IPS DF 6.9 (cell line): ENCODE measurements at regions not wholly inside any gene's neighbourhood (a gene's known extent, or its start where the extent isn't known, plus 50 kb on each side); places are given as distances from the start of the nearest gene placed in this dataset.

Experiments
- DNase-seq: peaks from one replicate; pipeline ENCODE4 v3.0.0-alpha.2; 2013; ENCODE audit warnings: low read depth, low spot score
- H3K27ac ChIP-seq: one replicate; pipeline ENCODE4 v1.5.1; 2013; ENCODE audit warnings: low read length, control low read depth
- H3K27me3 ChIP-seq: 2 replicates; pipeline ENCODE4 v1.6.1; 2013; ENCODE audit warnings: mild to moderate bottlenecking, low read length; ENCODE audit not compliant: control insufficient read depth, insufficient read depth
- H3K36me3 ChIP-seq: 2 replicates; pipeline ENCODE4 v1.6.1; 2013; ENCODE audit warnings: low read length; ENCODE audit not compliant: control insufficient read depth, insufficient read depth
- H3K4me1 ChIP-seq: 2 replicates; pipeline ENCODE4 v1.6.1; 2013; ENCODE audit warnings: low read length; ENCODE audit not compliant: control insufficient read depth, insufficient read depth
- H3K4me3 ChIP-seq: 2 replicates; pipeline ENCODE4 v1.5.1; 2013; ENCODE audit warnings: mild to moderate bottlenecking, low read length
- H3K9me3 ChIP-seq: 2 replicates; pipeline ENCODE4 v1.6.1; 2013; ENCODE audit warnings: low read length, inconsistent platforms; ENCODE audit not compliant: control insufficient read depth, insufficient read depth
- WGBS: extraction: QIAGEN DNeasy Blood & Tissue Kit; methylation state at CpG from one replicate; pipeline ENCODE4 v1.1.7; 2013; ENCODE audit warnings: mixed read lengths, missing lambda C conversion rate; ENCODE audit not compliant: insufficient read length, insufficient coverage; 5-methylcytosine and 5-hydroxymethylcytosine counted together

DNA sequence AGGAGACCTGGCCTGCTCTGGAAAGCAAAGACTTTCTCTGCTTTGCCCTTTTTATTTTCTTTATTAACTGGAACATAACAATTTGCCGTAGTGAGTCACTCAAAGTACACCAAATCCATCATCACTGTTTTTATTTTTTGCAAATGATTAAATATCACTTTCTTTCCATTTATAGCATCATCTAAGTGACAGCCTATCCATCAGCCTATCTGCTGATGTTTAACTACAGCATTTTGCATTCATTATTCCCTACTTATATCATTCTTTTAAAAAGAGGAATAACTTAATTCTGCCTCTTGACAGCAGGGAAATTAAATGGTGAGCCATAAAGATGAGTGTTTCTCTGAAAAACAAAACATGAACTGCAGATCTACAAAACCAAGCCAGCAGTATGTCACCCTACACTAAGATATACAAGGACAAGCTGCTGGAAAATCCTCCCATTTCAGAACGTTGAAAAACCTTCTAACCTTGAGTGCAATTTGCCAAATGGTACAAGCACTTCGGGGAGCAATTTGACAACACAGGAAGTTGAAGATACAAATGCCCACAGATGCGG is 821.3 kb upstream of the TMEM132C start:
- Histone ChIP-seq H3K27ac (no peak overlapping the region), H3K9me3 (no peaks in the 10 kb centered on the region), H3K4me3 (no peak overlapping the region), H3K36me3 (no peaks in the 10 kb centered on the region), H3K4me1 (no peaks in the 10 kb centered on the region), H3K27me3 (no peaks in the 10 kb centered on the region)
- no CpG with 5 or more reads among the region's 4 CpGs for WGBS
- no peak for DNase-seq

GRCh38 chr12:127448906-127449305 is 818.1 kb upstream of the TMEM132C start:
- no peaks in the 10 kb centered on the region for H3K4me1 ChIP-seq
- H3K27me3 ChIP-seq = no peaks in the 10 kb centered on the region
- no peak for DNase-seq
- no peaks in the 10 kb centered on the region for H3K9me3 ChIP-seq
- no peak overlapping the region for H3K27ac ChIP-seq
- H3K4me3 ChIP-seq = no peak overlapping the region
- WGBS = no CpG with 5 or more reads among the region's 5 CpGs
- H3K36me3 ChIP-seq = no peaks in the 10 kb centered on the region

DNA sequence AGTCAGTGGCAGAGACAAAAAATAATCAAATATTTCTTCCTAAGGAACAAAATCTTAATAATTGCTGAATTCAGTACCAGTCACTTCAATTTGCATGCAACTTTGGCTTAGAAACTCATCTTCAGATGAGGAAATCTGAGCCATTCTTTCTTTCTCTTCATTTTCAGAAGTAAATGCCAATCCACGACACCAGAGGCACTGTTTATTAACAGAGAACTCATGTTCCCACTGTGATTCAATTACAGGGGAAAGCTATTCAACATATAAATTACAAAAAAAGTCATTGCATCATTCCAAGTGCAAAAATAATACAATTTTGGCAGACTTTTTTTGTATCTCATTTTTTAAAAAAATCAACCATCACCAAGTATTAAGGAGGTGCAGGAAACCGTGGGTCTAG is 816.1 kb upstream of the TMEM132C start:
- Histone ChIP-seq H3K36me3 (no peaks in the 10 kb centered on the region), H3K27me3 (no peaks in the 10 kb centered on the region), H3K27ac (no peak overlapping the region), H3K4me3 (no peak overlapping the region), H3K9me3 (no peaks in the 10 kb centered on the region), H3K4me1 (no peaks in the 10 kb centered on the region)
- DNase-seq = no peak
- WGBS = no CpG with 5 or more reads among the region's 2 CpGs

- no peaks in the 10 kb centered on the region for H3K4me1 ChIP-seq
- 0 out of 2 replicates have a peak, but pooled peaks cover 1% of the 10 kb centered on the region for H3K9me3 ChIP-seq
- H3K36me3 ChIP-seq = no peaks in the 10 kb centered on the region
- peak; percentile 5 for DNase-seq
- H3K27ac ChIP-seq = no peak overlapping the region
- H3K4me3 ChIP-seq = peak overlapping the region; percentile 33; the same call in 1 of the 2 replicates
- WGBS = no CpG with 5 or more reads among the region's 85 CpGs
- no peaks in the 10 kb centered on the region; the same call in 1 of the 2 replicates for H3K27me3 ChIP-seq
These were observed 811.4 kb upstream of the TMEM132C start for GRCh38 chr12:127455347-127456265.

- no peak for DNase-seq
- Histone ChIP-seq H3K27ac (no peak overlapping the region), H3K9me3 (0 out of 2 replicates have a peak, but pooled peaks cover 1% of the 10 kb centered on the region), H3K36me3 (no peaks in the 10 kb centered on the region), H3K4me3 (no peak overlapping the region), H3K4me1 (no peaks in the 10 kb centered on the region), H3K27me3 (no peaks in the 10 kb centered on the region; the same call in 1 of the 2 replicates)
- WGBS = no CpG with 5 or more reads among the region's 5 CpGs
These were observed 809.2 kb upstream of the TMEM132C start for GRCh38 chr12:127457726-127458125.

DNA sequence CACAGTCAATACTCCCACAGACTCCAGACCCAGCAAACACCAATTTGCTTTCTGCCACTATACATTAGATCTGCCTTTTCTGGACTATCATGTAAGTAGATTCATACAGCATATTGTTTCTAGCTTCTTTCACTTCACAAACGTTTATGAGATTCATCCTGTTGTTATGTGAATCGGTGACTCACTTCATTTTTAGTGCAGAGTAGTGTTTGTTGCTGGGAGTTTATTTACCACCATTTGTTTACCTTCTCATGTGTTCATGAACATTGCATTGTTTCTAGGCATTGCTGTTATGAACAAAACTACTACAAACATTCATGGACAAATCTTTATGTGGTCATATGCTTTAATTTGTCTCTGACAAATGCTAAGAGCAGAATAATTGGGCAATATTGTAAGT is 807.8 kb upstream of the TMEM132C start:
- Histone ChIP-seq H3K36me3 (no peaks in the 10 kb centered on the region), H3K27ac (no peak overlapping the region), H3K27me3 (no peaks in the 10 kb centered on the region; the same call in 1 of the 2 replicates), H3K4me1 (no peaks in the 10 kb centered on the region), H3K4me3 (no peak overlapping the region), H3K9me3 (0 out of 2 replicates have a peak, but pooled peaks cover 1% of the 10 kb centered on the region)
- no peak for DNase-seq
- WGBS = no CpG with 5 or more reads among the region's 2 CpGs

GRCh38 chr12:127459687-127460086 is 807.3 kb upstream of the TMEM132C start:
- no peak overlapping the region for H3K4me3 ChIP-seq
- no peaks in the 10 kb centered on the region; the same call in 1 of the 2 replicates for H3K27me3 ChIP-seq
- no CpG with 5 or more reads among the region's 6 CpGs for WGBS
- no peak overlapping the region for H3K27ac ChIP-seq
- H3K9me3 ChIP-seq = 0 out of 2 replicates have a peak, but pooled peaks cover 1% of the 10 kb centered on the region
- no peaks in the 10 kb centered on the region for H3K36me3 ChIP-seq
- no peak for DNase-seq
- H3K4me1 ChIP-seq = no peaks in the 10 kb centered on the region

DNA sequence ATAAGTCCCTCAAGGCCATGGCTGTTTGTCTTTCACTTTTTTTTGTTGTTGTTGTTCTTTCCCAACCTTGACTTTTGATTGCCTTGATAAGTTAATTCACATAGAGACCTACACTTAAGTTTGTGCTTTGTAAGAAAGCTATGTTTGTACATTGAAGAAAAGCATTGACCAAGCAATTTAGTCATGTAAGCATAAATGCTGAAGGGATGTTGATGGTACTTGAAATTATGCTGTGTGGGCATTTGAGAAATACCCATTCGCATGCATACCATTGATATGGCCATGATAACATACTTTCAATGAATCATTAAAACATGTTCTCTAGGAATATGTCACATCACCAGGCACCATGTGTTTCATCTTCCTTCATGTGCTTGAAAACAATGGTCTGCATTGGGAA is 803.7 kb upstream of the TMEM132C start:
- no peaks in the 10 kb centered on the region; the same call in 1 of the 2 replicates for H3K9me3 ChIP-seq
- no CpG with 5 or more reads among the region's 1 CpG for whole genome bisulfite sequencing
- H3K4me1 ChIP-seq = no peaks in the 10 kb centered on the region
- H3K36me3 ChIP-seq = no peaks in the 10 kb centered on the region
- no peak overlapping the region for H3K27ac ChIP-seq
- no peaks in the 10 kb centered on the region for H3K27me3 ChIP-seq
- DNase-seq = no peak
- H3K4me3 ChIP-seq = no peak overlapping the region

DNA sequence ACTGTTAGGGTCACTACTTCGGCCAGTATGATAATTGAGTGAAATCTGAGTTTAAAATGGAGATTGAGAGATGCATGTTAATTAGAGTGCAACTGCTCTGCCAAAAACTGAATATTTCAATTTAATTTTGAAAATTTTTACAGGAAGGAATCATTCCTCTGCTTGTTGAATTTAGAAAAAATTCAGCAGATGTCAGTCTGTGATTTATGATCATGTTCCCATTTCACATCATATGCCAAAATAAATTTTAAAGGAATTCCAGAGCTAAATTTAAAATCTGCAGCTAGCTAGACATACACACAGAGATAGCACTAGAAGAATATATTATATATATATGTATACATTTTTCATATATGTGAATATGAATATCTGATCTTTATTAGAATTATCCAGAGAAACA is 797.6 kb upstream of the TMEM132C start:
- Histone ChIP-seq H3K27me3 (no peaks in the 10 kb centered on the region), H3K9me3 (no peaks in the 10 kb centered on the region; the same call in none of the 2 replicates), H3K36me3 (no peaks in the 10 kb centered on the region), H3K27ac (no peak overlapping the region), H3K4me3 (no peak overlapping the region), H3K4me1 (no peaks in the 10 kb centered on the region)
- WGBS = no CpG with 5 or more reads among the region's 1 CpG
- no peak for DNase-seq

DNA sequence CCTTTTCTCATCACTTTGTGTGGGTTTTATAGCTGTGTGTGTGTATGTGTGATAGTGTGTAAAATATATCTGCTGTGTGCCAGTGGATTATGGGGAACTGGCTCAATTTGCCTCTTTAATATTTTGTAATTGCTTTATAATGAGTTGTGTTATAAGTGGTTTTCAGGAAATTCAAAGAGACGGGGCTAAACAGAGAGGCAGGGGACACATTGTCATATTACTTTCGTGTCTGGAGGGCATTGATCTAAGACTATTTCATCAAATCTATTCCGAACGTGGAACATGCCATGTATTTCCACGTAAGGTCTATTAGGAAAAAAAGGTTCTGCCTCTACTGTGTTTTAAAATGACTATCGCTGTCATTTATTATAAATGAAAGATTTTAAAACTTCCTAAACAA is 793.2 kb upstream of the TMEM132C start:
- H3K4me1 ChIP-seq = no peaks in the 10 kb centered on the region
- no peak overlapping the region for H3K27ac ChIP-seq
- whole genome bisulfite sequencing = no CpG with 5 or more reads among the region's 6 CpGs
- no peaks in the 10 kb centered on the region for H3K27me3 ChIP-seq
- H3K4me3 ChIP-seq = no peak overlapping the region
- DNase-seq = no peak
- H3K36me3 ChIP-seq = no peaks in the 10 kb centered on the region
- H3K9me3 ChIP-seq = no peaks in the 10 kb centered on the region; the same call in none of the 2 replicates
